CD14-positive monocyte (primary cell): ENCODE measurements at regions not wholly inside any gene's neighbourhood (a gene's known extent, or its start where the extent isn't known, plus 50 kb on each side); places are given as distances from the start of the nearest gene placed in this dataset.

ENCODE experiments used
- DNase-seq, 3 donors: peaks; one replicate each; pipeline ENCODE4 v3.0.0-alpha.2; 2011 to 2022
- H2AFZ ChIP-seq: 2 replicates; pipeline ENCODE4 v1.6.0; 2012; ENCODE audit warnings: mild to moderate bottlenecking, low read depth, low read length, inconsistent platforms; ENCODE audit not compliant: insufficient read depth, poor library complexity, severe bottlenecking
- H3K27ac ChIP-seq, 2 donors: 1 replicate in 1 of 2; 2 replicates in 1 of 2; pipeline ENCODE4 v1.5.1; 2012 to 2013; ENCODE audit warnings: low read length in 2 of 2, control low read depth in 1 of 2, inconsistent platforms in 1 of 2, low read depth in 1 of 2, mild to moderate bottlenecking in 1 of 2
- H3K27me3 ChIP-seq, 2 donors: one replicate each; pipeline versions ENCODE4 v1.6.0 to v1.6.1; 2011 to 2013; ENCODE audit warnings: low read length in 2 of 2; ENCODE audit not compliant: control insufficient read depth in 2 of 2, insufficient read depth in 2 of 2
- H3K36me3 ChIP-seq, 2 donors: replicated peaks in 1 of 2; 1 replicate in 1 of 2; 2 replicates in 1 of 2; pipeline versions ENCODE4 v1.5.1 to v1.6.1; 2012 to 2013; ENCODE audit warnings: low read length in 2 of 2, control low read depth in 1 of 2, inconsistent platforms in 1 of 2, mild to moderate bottlenecking in 1 of 2; ENCODE audit not compliant: insufficient read depth in 2 of 2, control insufficient read depth in 1 of 2
- H3K4me1 ChIP-seq, 2 donors: 1 replicate in 1 of 2; 2 replicates in 1 of 2; pipeline versions ENCODE4 v1.5.1 to v1.6.1; 2012 to 2013; ENCODE audit warnings: low read length in 2 of 2, control low read depth in 1 of 2, inconsistent platforms in 1 of 2, mild to moderate bottlenecking in 1 of 2, moderate library complexity in 1 of 2; ENCODE audit not compliant: insufficient read depth in 2 of 2, control insufficient read depth in 1 of 2
- H3K4me2 ChIP-seq: replicated peaks from 2 replicates; pipeline ENCODE3; 2012; ENCODE audit warnings: low read length, moderate library complexity, mild to moderate bottlenecking; ENCODE audit not compliant: poor library complexity, severe bottlenecking; ENCODE audit errors: extremely low read depth
- H3K4me3 ChIP-seq, 3 experiments: fragments of 200-600 bp in 1 of 3; sonication (generic) in 1 of 3; replicated peaks in 1 of 3; 1 replicate in 2 of 3; 2 replicates in 1 of 3; pipeline ENCODE4 v1.5.1; 2011 to 2013; ENCODE audit warnings: low read length in 3 of 3, mild to moderate bottlenecking in 3 of 3, control low read depth in 2 of 3, low read depth in 2 of 3, inconsistent platforms in 1 of 3, moderate library complexity in 1 of 3
- H3K79me2 ChIP-seq: 2 replicates; pipeline ENCODE4 v1.6.0; 2012; ENCODE audit warnings: mild to moderate bottlenecking, control low read depth, inconsistent platforms, low read length, moderate library complexity; ENCODE audit not compliant: insufficient read depth
- H3K9ac ChIP-seq: 2 replicates; pipeline ENCODE4 v1.6.0; 2017; ENCODE audit warnings: low read length, mild to moderate bottlenecking; ENCODE audit not compliant: insufficient read depth, poor library complexity, severe bottlenecking
- H3K9me3 ChIP-seq, 2 donors: replicated peaks in 1 of 2; 1 replicate in 1 of 2; 2 replicates in 1 of 2; pipeline versions ENCODE4 v1.5.1 to v1.6.1; 2012 to 2013; ENCODE audit warnings: low read length in 2 of 2, control low read depth in 1 of 2; ENCODE audit not compliant: control insufficient read depth in 1 of 2, insufficient read depth in 1 of 2
- H4K20me1 ChIP-seq: 2 replicates; pipeline ENCODE4 v1.6.0; 2012; ENCODE audit warnings: mild to moderate bottlenecking, low read length, control low read depth, moderate library complexity; ENCODE audit not compliant: insufficient read depth
- H3K27ac Mint-ChIP-seq, 7 donors: one replicate each; pipeline ENCODE4 v1.8.0; 2020; ENCODE audit warnings: mild to moderate bottlenecking in 7 of 7, mixed read lengths in 7 of 7, moderate library complexity in 6 of 7, inconsistent platforms in 2 of 7
- H3K27me3 Mint-ChIP-seq, 3 donors: one replicate each; pipeline ENCODE4 v1.8.0; 2021 to 2022; ENCODE audit warnings: low read depth in 3 of 3, mild to moderate bottlenecking in 3 of 3, mixed read lengths in 3 of 3, moderate library complexity in 3 of 3, inconsistent platforms in 1 of 3
- H3K36me3 Mint-ChIP-seq, 2 donors: one replicate each; pipeline ENCODE4 v1.8.0; 2020; ENCODE audit warnings: mixed read lengths in 2 of 2, inconsistent platforms in 1 of 2, mild to moderate bottlenecking in 1 of 2
- H3K4me1 Mint-ChIP-seq: one replicate; pipeline ENCODE4 v1.8.0; 2020; ENCODE audit warnings: mild to moderate bottlenecking, mixed read lengths
- H3K4me3 Mint-ChIP-seq, 2 donors: one replicate each; pipeline ENCODE4 v1.8.0; 2020; ENCODE audit warnings: mild to moderate bottlenecking in 2 of 2, mixed read lengths in 2 of 2, moderate library complexity in 1 of 2
- H3K9me3 Mint-ChIP-seq, 7 donors: one replicate each; pipeline ENCODE4 v1.8.0; 2020 to 2022; ENCODE audit warnings: mixed read lengths in 7 of 7, mild to moderate bottlenecking in 6 of 7, moderate library complexity in 6 of 7, inconsistent platforms in 2 of 7
- WGBS: methylation state at CpG from one replicate; pipeline ENCODE4 v1.1.5; 2013; ENCODE audit warnings: missing lambda C conversion rate; ENCODE audit not compliant: insufficient coverage; 5-methylcytosine and 5-hydroxymethylcytosine counted together
- intact Hi-C, 2 donors: fragments of 100-400 bp; cut with micrococcal nuclease; formaldehyde crosslinking; loops; one replicate each; pipeline versions ENCODE4 v1.15.0 to v1.15.1; 2023
- TF ChIP-seq, protein P1 (sequence below): fragments of 200-600 bp; IDR thresholded peaks from one replicate; pipeline ENCODE4 v1.8.0; 2022; ENCODE audit warnings: antibody characterized with exemption, mild to moderate bottlenecking

DNA sequence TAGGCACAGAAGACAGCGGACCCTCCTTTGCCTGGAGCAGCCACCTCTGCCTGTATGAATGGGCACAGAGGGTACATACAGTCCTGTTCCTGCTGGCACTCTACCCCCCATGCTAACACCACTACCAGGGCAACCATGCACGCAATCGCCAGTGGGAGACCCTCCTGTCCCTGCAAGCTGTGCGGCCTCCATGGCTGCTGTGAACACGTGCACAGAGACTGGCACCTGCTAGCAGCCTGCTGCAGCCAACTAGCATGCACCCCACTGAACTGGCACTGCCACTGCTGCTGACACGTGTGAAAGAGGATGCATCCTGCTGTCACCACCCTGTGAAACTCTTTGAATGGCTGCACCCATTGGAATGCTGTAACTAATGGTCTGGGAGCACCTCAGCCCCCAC lies 885.2 kb upstream of the ARRDC3 start:
- TF ChIP-seq, protein P1, sequence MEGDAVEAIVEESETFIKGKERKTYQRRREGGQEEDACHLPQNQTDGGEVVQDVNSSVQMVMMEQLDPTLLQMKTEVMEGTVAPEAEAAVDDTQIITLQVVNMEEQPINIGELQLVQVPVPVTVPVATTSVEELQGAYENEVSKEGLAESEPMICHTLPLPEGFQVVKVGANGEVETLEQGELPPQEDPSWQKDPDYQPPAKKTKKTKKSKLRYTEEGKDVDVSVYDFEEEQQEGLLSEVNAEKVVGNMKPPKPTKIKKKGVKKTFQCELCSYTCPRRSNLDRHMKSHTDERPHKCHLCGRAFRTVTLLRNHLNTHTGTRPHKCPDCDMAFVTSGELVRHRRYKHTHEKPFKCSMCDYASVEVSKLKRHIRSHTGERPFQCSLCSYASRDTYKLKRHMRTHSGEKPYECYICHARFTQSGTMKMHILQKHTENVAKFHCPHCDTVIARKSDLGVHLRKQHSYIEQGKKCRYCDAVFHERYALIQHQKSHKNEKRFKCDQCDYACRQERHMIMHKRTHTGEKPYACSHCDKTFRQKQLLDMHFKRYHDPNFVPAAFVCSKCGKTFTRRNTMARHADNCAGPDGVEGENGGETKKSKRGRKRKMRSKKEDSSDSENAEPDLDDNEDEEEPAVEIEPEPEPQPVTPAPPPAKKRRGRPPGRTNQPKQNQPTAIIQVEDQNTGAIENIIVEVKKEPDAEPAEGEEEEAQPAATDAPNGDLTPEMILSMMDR, result no peak
- H3K36me3 Mint-ChIP-seq, result no peaks in the 10 kb centered on the region
- H3K9me3 ChIP-seq, result peaks cover 10 to 14% of the 10 kb centered on the region in 2 donors
- no peak overlapping the region for H3K9ac ChIP-seq
- H3K79me2 ChIP-seq, result no peaks in the 10 kb centered on the region
- H2AFZ ChIP-seq, result no peak overlapping the region
- H3K4me3 Mint-ChIP-seq, result no peak overlapping the region
- H3K4me1 Mint-ChIP-seq, result no peaks in the 10 kb centered on the region
- H3K36me3 ChIP-seq, result no peaks in the 10 kb centered on the region
- no peak for DNase-seq
- H3K4me2 ChIP-seq, result no peak overlapping the region
- H3K27ac Mint-ChIP-seq, result no peak overlapping the region
- H3K27ac ChIP-seq, result no peak overlapping the region
- no peak overlapping the region for H3K4me3 ChIP-seq
- H3K27me3 ChIP-seq, result no peaks in the 10 kb centered on the region
- 85% methylated on average over 6 of the region's 6 CpGs for WGBS
- no peaks in the 10 kb centered on the region for H3K4me1 ChIP-seq
- H4K20me1 ChIP-seq, result no peaks in the 10 kb centered on the region
- peaks cover 3 to 14% (median 8%) of the 10 kb centered on the region in 7 donors for H3K9me3 Mint-ChIP-seq
- peaks cover 0 to 2% (median 2%) of the 10 kb centered on the region in 3 donors for H3K27me3 Mint-ChIP-seq
- intact Hi-C loops, result no loop called here

DNA sequence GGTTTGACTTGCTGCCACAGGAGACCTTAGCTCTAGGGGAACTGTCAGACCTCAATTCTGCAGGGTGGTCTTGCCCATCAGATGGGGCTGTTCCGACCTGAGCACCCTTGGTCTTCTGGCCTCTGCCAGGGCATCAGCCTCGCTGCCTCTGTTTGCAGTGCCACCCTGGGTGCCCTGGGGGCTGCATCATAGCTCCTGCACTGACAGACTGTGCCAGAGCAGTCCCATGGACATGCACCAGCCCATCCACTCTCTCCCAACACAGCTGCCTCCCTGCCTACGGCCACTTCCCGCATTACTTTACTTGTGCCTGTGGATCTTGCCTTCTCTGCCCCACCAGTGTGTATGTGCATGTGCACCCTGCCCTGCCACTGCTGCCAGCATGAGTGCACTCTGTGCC lies 884.7 kb upstream of the ARRDC3 start:
- WGBS, result 89% methylated on average over 4 of the region's 4 CpGs
- Mint-ChIP-seq H3K4me3 (no peak overlapping the region), H3K36me3 (no peaks in the 10 kb centered on the region), H3K4me1 (no peaks in the 10 kb centered on the region), H3K27ac (no peak overlapping the region), H3K9me3 (peaks cover 2 to 14% (median 8%) of the 10 kb centered on the region in 7 donors), H3K27me3 (peaks cover 0 to 2% (median 2%) of the 10 kb centered on the region in 3 donors)
- H3K27me3 ChIP-seq, result no peaks in the 10 kb centered on the region
- H3K9ac ChIP-seq, result no peak overlapping the region
- intact Hi-C loops, result no loop called here
- H2AFZ ChIP-seq, result no peak overlapping the region
- H3K9me3 ChIP-seq, result peaks cover 10 to 14% of the 10 kb centered on the region in 2 donors
- H3K27ac ChIP-seq, result no peak overlapping the region
- no peak for DNase-seq
- H3K4me2 ChIP-seq, result no peak overlapping the region
- no peaks in the 10 kb centered on the region for H3K4me1 ChIP-seq
- H3K36me3 ChIP-seq, result no peaks in the 10 kb centered on the region
- no peaks in the 10 kb centered on the region for H4K20me1 ChIP-seq
- TF ChIP-seq, protein P1, result no peak
- H3K79me2 ChIP-seq, result no peaks in the 10 kb centered on the region
- no peak overlapping the region for H3K4me3 ChIP-seq
